Body of pancreas (tissue), 4 donors: ENCODE measurements at regions not wholly inside any gene's neighbourhood (a gene's known extent, or its start where the extent isn't known, plus 50 kb on each side); places are given as distances from the start of the nearest gene placed in this dataset.

Experiments used
- ATAC-seq: fragments of 150-250 bp; one replicate; pipeline ENCODE4 v1.9.1; 2016
- DNase-seq, 4 donors: peaks; one replicate each; pipeline ENCODE4 v3.0.0-alpha.2; 2019
- H3K27ac ChIP-seq, 4 donors: fragments of 200-600 bp; sonication (generic); 1 replicate in 3 of 4; 2 replicates in 1 of 4; pipeline versions ENCODE4 v1.5.1 to v1.6.1; 2016 to 2019; ENCODE audit warnings: mild to moderate bottlenecking in 1 of 4, mixed read lengths in 1 of 4, moderate library complexity in 1 of 4
- H3K27me3 ChIP-seq, 2 donors: fragments of 200-600 bp; sonication (generic); one replicate each; pipeline ENCODE4 v1.6.0; 2016; ENCODE audit warnings: mild to moderate bottlenecking in 1 of 2
- H3K36me3 ChIP-seq, 2 donors: fragments of 200-600 bp; sonication (generic); replicated peaks in 1 of 2; 2 replicates each; pipeline ENCODE4 v1.5.1; 2016; ENCODE audit warnings: low read depth in 2 of 2; ENCODE audit not compliant: insufficient read depth in 1 of 2
- H3K4me1 ChIP-seq: fragments of 200-600 bp; sonication (generic); one replicate; pipeline ENCODE4 v1.6.0; 2016
- H3K4me3 ChIP-seq, 2 donors: fragments of 200-600 bp; sonication (generic); 1 replicate in 1 of 2; 2 replicates in 1 of 2; pipeline ENCODE4 v1.5.1; 2016 to 2019
- H3K9me3 ChIP-seq, 3 donors: fragments of 200-600 bp; sonication (generic); 1 replicate in 2 of 3; 2 replicates in 1 of 3; pipeline ENCODE4 v1.5.1; 2016
- POLR2A ChIP-seq, 3 donors: fragments of 450-650 bp; IDR thresholded peaks; one replicate each; pipeline ENCODE4 v1.6.1; 2016; ENCODE audit warnings: antibody characterized with exemption in 3 of 3, mild to moderate bottlenecking in 2 of 3
- WGBS, 2 donors: methylation state at CpG; one replicate each; pipeline ENCODE4 v1.1.5; 2017; 5-methylcytosine and 5-hydroxymethylcytosine counted together
- intact Hi-C: fragments of 100-400 bp; cut with DNase I; formaldehyde crosslinking; loops from one replicate; pipeline ENCODE4 v1.15.1; 2023
- TF ChIP-seq, protein P1 (sequence below), 7 experiments: fragments of 450-650 bp in 4 of 7; fragments of 200-600 bp in 3 of 7; sonication (generic) in 3 of 7; IDR thresholded peaks; one replicate each; pipeline ENCODE4 v1.5.1; 2016 to 2019; ENCODE audit warnings: antibody characterized with exemption in 7 of 7

DNA sequence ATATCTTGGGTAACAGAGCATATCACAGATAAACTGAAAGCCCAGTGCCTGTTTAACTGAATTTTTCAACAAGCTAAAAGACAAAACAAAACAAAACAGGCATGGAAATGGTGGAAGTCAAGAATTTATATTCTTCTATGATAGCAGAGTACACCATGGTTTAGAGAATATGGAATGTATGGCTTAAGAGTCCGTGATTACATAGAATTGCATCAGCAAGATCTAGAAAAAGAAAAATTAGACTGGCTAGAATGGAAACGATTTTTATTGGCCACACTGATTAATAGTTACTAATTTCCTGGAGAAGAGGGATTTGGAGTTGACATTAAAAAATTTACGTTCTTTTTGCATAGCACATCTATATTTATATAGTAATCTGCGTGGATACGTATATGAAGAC lies 435.2 kb upstream of the DPPA4 start:
- TF ChIP-seq, protein P1, sequence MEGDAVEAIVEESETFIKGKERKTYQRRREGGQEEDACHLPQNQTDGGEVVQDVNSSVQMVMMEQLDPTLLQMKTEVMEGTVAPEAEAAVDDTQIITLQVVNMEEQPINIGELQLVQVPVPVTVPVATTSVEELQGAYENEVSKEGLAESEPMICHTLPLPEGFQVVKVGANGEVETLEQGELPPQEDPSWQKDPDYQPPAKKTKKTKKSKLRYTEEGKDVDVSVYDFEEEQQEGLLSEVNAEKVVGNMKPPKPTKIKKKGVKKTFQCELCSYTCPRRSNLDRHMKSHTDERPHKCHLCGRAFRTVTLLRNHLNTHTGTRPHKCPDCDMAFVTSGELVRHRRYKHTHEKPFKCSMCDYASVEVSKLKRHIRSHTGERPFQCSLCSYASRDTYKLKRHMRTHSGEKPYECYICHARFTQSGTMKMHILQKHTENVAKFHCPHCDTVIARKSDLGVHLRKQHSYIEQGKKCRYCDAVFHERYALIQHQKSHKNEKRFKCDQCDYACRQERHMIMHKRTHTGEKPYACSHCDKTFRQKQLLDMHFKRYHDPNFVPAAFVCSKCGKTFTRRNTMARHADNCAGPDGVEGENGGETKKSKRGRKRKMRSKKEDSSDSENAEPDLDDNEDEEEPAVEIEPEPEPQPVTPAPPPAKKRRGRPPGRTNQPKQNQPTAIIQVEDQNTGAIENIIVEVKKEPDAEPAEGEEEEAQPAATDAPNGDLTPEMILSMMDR (IDR thresholded peaks at IDR 0.05), result no peak
- Histone ChIP-seq H3K4me3 (no peak overlapping the region), H3K9me3 (no peaks in the 10 kb centered on the region), H3K4me1 (no peaks in the 10 kb centered on the region), H3K36me3 (no peaks in the 10 kb centered on the region), H3K27me3 (no peaks in the 10 kb centered on the region), H3K27ac (no peak overlapping the region)
- ATAC-seq (no peak), DNase-seq (no peak)
- intact Hi-C loops, result no loop called here
- WGBS, 2 donors, result 66 to 70% methylated on average over 5 of the region's 5 CpGs

DNA sequence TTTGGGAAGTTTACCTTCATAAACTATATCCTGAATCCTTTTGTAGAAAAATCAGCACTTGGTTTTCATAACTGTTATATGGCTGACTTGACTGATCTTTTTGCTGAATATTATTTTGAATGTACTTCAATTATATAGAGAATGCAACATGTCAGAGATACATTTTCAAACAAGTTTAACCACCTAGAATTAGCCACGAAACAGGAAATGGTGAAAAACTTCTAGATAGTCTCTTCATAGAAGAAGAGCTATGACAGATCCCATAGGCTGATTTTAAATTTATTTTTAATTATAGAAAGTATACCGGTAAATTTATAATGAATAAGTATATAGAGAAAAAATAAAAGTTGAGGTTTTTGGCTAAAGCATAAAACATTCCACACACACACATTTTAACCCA lies 436.8 kb upstream of the DPPA4 start:
- H3K27me3 ChIP-seq, result no peaks in the 10 kb centered on the region
- WGBS, 2 donors, result 58 to 62% methylated on average over 2 of the region's 2 CpGs
- H3K4me3 ChIP-seq, result no peak overlapping the region
- no peak for ATAC-seq
- no peak overlapping the region for H3K27ac ChIP-seq
- H3K36me3 ChIP-seq, result no peaks in the 10 kb centered on the region
- no peak for DNase-seq
- H3K9me3 ChIP-seq, result no peaks in the 10 kb centered on the region
- intact Hi-C loops, result no loop called here
- no peak for TF ChIP-seq POLR2A (IDR thresholded peaks at IDR 0.05)
- TF ChIP-seq, protein P1 (IDR thresholded peaks at IDR 0.05), result no peak
- H3K4me1 ChIP-seq, result no peaks in the 10 kb centered on the region

DNA sequence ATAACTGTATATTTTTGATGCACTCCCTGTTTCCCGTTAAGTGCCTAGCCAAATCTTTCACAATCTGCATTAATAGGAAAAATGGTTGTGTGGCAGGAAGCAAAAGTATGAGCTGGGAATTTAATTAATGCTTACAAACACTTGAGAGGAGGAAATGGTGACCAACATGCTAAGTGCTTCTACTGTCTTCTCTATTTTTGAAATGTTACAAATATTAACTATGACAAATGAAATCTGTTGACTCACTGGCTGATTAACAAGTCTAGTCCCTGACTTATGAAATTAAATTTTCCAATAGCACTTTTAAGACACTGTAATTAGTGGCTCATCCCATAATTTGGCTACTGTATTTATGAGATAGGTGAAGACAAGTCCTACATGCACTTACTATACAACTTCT lies 446.9 kb upstream of the DPPA4 start:
- Histone ChIP-seq H3K4me3 (no peak overlapping the region), H3K27ac (no peak overlapping the region), H3K27me3 (no peaks in the 10 kb centered on the region), H3K4me1 (no peaks in the 10 kb centered on the region), H3K9me3 (no peaks in the 10 kb centered on the region), H3K36me3 (no peaks in the 10 kb centered on the region)
- intact Hi-C loops, result no loop called here
- DNase-seq (no peak), ATAC-seq (no peak)
- 53 to 56% methylated on average over 1 of the region's 1 CpG for WGBS, 2 donors
- TF ChIP-seq, protein P1 (IDR thresholded peaks at IDR 0.05), result no peak
- no peak for TF ChIP-seq POLR2A (IDR thresholded peaks at IDR 0.05)

DNA sequence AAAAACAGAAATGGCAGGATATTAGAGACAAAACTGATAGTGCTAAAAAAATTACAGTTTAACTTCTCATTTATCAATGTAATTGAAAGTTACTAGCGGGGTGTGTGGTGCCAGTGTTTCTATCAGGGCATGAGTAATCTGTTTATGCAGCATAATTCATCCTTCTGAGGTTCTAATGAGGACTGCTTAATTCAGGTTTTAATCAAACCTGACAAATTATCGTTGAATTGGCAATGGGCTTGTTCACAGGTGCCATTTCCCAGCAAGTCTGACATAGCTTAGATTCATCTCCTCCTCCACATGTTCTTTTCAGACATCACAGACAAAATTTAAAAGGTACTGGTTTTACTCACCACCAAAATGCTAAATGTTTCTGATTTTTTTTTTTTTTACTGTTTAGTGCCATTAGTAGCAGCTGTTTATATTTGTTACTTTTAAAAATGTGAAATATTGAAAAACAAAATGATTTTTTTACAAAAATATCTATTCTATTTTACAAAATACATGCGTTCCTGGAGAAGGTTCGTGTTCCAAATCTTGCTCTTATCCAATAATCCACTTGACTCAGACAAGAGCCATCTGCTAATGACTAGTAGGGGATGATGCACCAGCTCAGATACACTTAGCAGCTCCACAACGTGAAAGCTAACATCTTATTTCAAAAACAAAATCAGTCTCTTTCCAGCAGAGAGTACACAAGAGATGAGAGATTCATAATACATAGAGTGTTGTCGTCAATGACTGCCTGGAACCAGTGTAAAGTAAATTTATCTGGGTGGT lies 447.7 kb upstream of the DPPA4 start:
- Histone ChIP-seq H3K9me3 (no peaks in the 10 kb centered on the region), H3K4me3 (no peak overlapping the region), H3K27me3 (no peaks in the 10 kb centered on the region), H3K27ac (no peak overlapping the region), H3K36me3 (no peaks in the 10 kb centered on the region), H3K4me1 (no peaks in the 10 kb centered on the region)
- ATAC-seq (no peak), DNase-seq (no peak)
- intact Hi-C loops, result no loop called here
- WGBS, 2 donors, result 40 to 41% methylated on average over 6 of the region's 6 CpGs
- TF ChIP-seq, protein P1 (IDR thresholded peaks at IDR 0.05), result no peak
- TF ChIP-seq POLR2A (IDR thresholded peaks at IDR 0.05), result no peak

DNA sequence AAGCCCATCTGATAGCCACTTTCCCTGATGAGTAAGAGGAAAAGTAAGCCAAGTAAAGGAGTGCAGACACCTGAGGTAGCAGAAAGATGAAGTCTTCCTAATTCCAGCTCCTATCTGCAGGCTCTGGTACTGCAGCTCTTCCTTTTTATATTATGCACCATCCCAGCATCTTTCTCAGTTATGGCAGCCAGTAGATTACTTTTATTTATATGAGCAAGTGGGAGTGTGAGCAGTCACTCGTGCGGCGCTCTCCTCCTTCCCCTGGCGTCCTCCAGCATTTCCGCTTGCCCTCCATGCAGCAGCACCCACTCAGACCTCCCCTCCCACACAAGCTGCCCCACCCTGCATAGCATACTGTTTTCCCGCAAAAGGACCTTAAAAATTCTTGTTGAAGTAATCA lies 465.9 kb upstream of the DPPA4 start:
- TF ChIP-seq, protein P1 (IDR thresholded peaks at IDR 0.05), result peak in 1 of 7 experiments; percentile 19
- TF ChIP-seq POLR2A (IDR thresholded peaks at IDR 0.05), result no peak
- WGBS, 2 donors, result 78 to 88% methylated on average over 6 of the region's 6 CpGs
- H3K9me3 ChIP-seq, result no peaks in the 10 kb centered on the region
- no peaks in the 10 kb centered on the region for H3K27me3 ChIP-seq
- no peak for DNase-seq
- no peak overlapping the region for H3K27ac ChIP-seq
- intact Hi-C loops, result no loop called here
- no peaks in the 10 kb centered on the region for H3K4me1 ChIP-seq
- no peak overlapping the region for H3K4me3 ChIP-seq
- H3K36me3 ChIP-seq, result no peaks in the 10 kb centered on the region
- no peak for ATAC-seq
